ENCODE measurements at regions not wholly inside any gene's neighbourhood (a gene's known extent, or its start where the extent isn't known, plus 50 kb on each side); places are given as distances from the start of the nearest gene placed in this dataset.

GRCh38 chr5:15393146-15393545 is 106.8 kb upstream of the FBXL7 start:
- TF ChIP-seq EZH2 (IDR thresholded peaks at IDR 0.05; ENCODE audit: borderline replicate concordance, low read depth, low read length), result no peak
- no peak for TF ChIP-seq NEUROD1 (IDR thresholded peaks at IDR 0.05; ENCODE audit: borderline replicate concordance, low read depth, low read length, partially characterized antibody)
- TF ChIP-seq JUND (IDR thresholded peaks at IDR 0.05; ENCODE audit: borderline replicate concordance, low read depth, low read length), result no peak
- TF ChIP-seq JUND (tag; IDR thresholded peaks at IDR 0.05; ENCODE audit: borderline replicate concordance, low read depth, low read length), result no peak
- no peak for TF ChIP-seq ZSCAN29 (IDR thresholded peaks at IDR 0.05)
- no peak for TF ChIP-seq CTCF (IDR thresholded peaks at IDR 0.05 in 2 of 3, conservative IDR thresholded peaks at IDR 0.05 in 1 of 3; ENCODE audit: insufficient read depth in 2 of 3, low read depth in 1 of 3, low read length in 3 of 3)
- TF ChIP-seq ZNF398 (CRISPR knock-in tag; IDR thresholded peaks at IDR 0.05), result no peak
- no peak for TF ChIP-seq ZBED1 (IDR thresholded peaks at IDR 0.05)

Measured in K562 (cell line).